WTC11 (cell line): ENCODE measurements at regions not wholly inside any gene's neighbourhood (a gene's known extent, or its start where the extent isn't known, plus 50 kb on each side); places are given as distances from the start of the nearest gene placed in this dataset.

Experiments
- ATF1 ChIP-seq: sonication (generic); formaldehyde crosslinking; IDR thresholded peaks from 2 replicates; pipeline ENCODE4 v1.8.1; 2023; ENCODE audit warnings: mild to moderate bottlenecking, moderate library complexity, missing genetic modification reagents
- CBFB ChIP-seq: sonication (generic); formaldehyde crosslinking; IDR thresholded peaks from 2 replicates; pipeline ENCODE4 v1.8.1; 2022; ENCODE audit warnings: mild to moderate bottlenecking, low read depth, missing genetic modification reagents
- FOXK1 ChIP-seq: sonication (generic); formaldehyde crosslinking; IDR thresholded peaks from 2 replicates; pipeline ENCODE4 v1.8.0; 2022; ENCODE audit warnings: mild to moderate bottlenecking, moderate library complexity, missing genetic modification reagents
- JUN ChIP-seq: sonication (generic); formaldehyde crosslinking; IDR thresholded peaks from 2 replicates; pipeline ENCODE4 v1.8.0; 2023; ENCODE audit warnings: mild to moderate bottlenecking, missing genetic modification reagents
- TP53 ChIP-seq: sonication (generic); formaldehyde crosslinking; IDR thresholded peaks from 2 replicates; pipeline ENCODE4 v1.8.1; 2023; ENCODE audit warnings: mild to moderate bottlenecking, missing genetic modification reagents
- TF ChIP-seq, protein P1 (sequence below): sonication (generic); formaldehyde crosslinking; IDR thresholded peaks from 2 replicates; pipeline ENCODE4 v1.8.1; 2022; ENCODE audit warnings: mild to moderate bottlenecking, missing genetic modification reagents, moderate library complexity, borderline replicate concordance
- TF ChIP-seq, protein P2 (sequence below): fragments of 200-600 bp; IDR thresholded peaks from 2 replicates; pipeline ENCODE4 v1.8.0; 2022; ENCODE audit warnings: antibody characterized with exemption
- TF ChIP-seq, protein P3 (sequence below): fragments of 250-450 bp; sonication (Bioruptor Pico); IDR thresholded peaks from 2 replicates; pipeline ENCODE4 v2.1.2; 2022; ENCODE audit warnings: mild to moderate bottlenecking, moderate library complexity
- TF ChIP-seq, protein P4 (sequence below): sonication (generic); formaldehyde crosslinking; IDR thresholded peaks from 2 replicates; pipeline ENCODE4 v1.8.1; 2023; ENCODE audit warnings: mild to moderate bottlenecking, moderate library complexity, missing genetic modification reagents

DNA sequence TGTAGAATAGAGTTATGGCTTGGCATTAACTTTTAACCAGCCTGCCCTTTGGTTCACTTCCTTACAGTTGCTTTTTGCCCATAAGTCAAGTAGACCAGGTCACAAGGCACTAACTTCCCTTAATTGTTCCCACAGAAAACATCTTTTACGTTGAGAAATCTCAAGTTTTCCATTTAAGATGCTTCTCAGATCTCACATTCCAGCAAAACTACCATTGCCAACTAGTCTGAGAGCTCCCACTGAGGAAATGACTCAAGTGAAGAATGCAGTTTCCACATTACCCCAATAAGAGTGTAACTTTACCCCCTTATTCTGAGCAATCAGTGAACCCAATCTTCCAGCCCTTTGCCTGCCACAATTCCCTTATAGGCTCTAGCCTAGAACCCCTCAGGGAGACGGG, 502.2 kb upstream of the OLFM3 start:
- TF ChIP-seq, protein P1, sequence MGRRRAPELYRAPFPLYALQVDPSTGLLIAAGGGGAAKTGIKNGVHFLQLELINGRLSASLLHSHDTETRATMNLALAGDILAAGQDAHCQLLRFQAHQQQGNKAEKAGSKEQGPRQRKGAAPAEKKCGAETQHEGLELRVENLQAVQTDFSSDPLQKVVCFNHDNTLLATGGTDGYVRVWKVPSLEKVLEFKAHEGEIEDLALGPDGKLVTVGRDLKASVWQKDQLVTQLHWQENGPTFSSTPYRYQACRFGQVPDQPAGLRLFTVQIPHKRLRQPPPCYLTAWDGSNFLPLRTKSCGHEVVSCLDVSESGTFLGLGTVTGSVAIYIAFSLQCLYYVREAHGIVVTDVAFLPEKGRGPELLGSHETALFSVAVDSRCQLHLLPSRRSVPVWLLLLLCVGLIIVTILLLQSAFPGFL (CRISPR knock-in tag): no peak
- TF ChIP-seq, protein P2, sequence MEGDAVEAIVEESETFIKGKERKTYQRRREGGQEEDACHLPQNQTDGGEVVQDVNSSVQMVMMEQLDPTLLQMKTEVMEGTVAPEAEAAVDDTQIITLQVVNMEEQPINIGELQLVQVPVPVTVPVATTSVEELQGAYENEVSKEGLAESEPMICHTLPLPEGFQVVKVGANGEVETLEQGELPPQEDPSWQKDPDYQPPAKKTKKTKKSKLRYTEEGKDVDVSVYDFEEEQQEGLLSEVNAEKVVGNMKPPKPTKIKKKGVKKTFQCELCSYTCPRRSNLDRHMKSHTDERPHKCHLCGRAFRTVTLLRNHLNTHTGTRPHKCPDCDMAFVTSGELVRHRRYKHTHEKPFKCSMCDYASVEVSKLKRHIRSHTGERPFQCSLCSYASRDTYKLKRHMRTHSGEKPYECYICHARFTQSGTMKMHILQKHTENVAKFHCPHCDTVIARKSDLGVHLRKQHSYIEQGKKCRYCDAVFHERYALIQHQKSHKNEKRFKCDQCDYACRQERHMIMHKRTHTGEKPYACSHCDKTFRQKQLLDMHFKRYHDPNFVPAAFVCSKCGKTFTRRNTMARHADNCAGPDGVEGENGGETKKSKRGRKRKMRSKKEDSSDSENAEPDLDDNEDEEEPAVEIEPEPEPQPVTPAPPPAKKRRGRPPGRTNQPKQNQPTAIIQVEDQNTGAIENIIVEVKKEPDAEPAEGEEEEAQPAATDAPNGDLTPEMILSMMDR: no peak
- no peak for TF ChIP-seq CBFB (CRISPR knock-in tag)
- no peak for TF ChIP-seq FOXK1 (CRISPR knock-in tag)
- TF ChIP-seq, protein P3, sequence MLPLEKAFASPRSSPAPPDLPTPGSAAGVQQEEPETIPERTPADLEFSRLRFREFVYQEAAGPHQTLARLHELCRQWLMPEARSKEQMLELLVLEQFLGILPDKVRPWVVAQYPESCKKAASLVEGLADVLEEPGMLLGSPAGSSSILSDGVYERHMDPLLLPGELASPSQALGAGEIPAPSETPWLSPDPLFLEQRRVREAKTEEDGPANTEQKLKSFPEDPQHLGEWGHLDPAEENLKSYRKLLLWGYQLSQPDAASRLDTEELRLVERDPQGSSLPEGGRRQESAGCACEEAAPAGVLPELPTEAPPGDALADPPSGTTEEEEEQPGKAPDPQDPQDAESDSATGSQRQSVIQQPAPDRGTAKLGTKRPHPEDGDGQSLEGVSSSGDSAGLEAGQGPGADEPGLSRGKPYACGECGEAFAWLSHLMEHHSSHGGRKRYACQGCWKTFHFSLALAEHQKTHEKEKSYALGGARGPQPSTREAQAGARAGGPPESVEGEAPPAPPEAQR (CRISPR knock-in tag): no peak
- no peak for TF ChIP-seq JUN
- no peak for TF ChIP-seq TP53 (CRISPR knock-in tag)
- no peak for TF ChIP-seq ATF1 (CRISPR knock-in tag)
- TF ChIP-seq, protein P4, sequence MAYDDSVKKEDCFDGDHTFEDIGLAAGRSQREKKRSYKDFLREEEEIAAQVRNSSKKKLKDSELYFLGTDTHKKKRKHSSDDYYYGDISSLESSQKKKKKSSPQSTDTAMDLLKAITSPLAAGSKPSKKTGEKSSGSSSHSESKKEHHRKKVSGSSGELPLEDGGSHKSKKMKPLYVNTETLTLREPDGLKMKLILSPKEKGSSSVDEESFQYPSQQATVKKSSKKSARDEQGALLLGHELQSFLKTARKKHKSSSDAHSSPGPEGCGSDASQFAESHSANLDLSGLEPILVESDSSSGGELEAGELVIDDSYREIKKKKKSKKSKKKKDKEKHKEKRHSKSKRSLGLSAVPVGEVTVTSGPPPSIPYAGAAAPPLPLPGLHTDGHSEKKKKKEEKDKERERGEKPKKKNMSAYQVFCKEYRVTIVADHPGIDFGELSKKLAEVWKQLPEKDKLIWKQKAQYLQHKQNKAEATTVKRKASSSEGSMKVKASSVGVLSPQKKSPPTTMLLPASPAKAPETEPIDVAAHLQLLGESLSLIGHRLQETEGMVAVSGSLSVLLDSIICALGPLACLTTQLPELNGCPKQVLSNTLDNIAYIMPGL (CRISPR knock-in tag): no peak
